ENCODE measurements at regions not wholly inside any gene's neighbourhood (a gene's known extent, or its start where the extent isn't known, plus 50 kb on each side); places are given as distances from the start of the nearest gene placed in this dataset.

GRCh38 chr6:6512711-6513110 is 75.8 kb upstream of the LY86 start:
- Histone ChIP-seq H3K27ac (ENCODE audit: low read depth in 1 of 2, low read length in 2 of 2) (no peak overlapping the region), H3K4me2 (replicated peaks; ENCODE audit: extremely low read depth, low read length, poor library complexity, severe bottlenecking) (no peak overlapping the region), H3K9me3 (replicated peaks in 1 of 2; ENCODE audit: control insufficient read depth in 1 of 2, insufficient read depth in 1 of 2, low read length in 2 of 2) (no peaks in the 10 kb centered on the region), H4K20me1 (ENCODE audit: insufficient read depth, low read length) (no peaks in the 10 kb centered on the region), H3K4me1 (ENCODE audit: control insufficient read depth in 1 of 2, insufficient read depth in 2 of 2, low read length in 2 of 2) (peaks cover 10 to 16% of the 10 kb centered on the region in 2 donors), H3K79me2 (ENCODE audit: insufficient read depth, low read length) (no peaks in the 10 kb centered on the region), H3K36me3 (replicated peaks in 1 of 2; ENCODE audit: control insufficient read depth in 1 of 2, insufficient read depth in 2 of 2, low read length in 2 of 2) (no peaks in the 10 kb centered on the region), H3K4me3 (replicated peaks in 1 of 3; ENCODE audit: low read depth in 2 of 3, low read length in 3 of 3) (no peak overlapping the region), H3K27me3 (ENCODE audit: control insufficient read depth in 2 of 2, insufficient read depth in 2 of 2, low read length in 2 of 2) (peaks cover 10 to 13% of the 10 kb centered on the region in 2 donors), H3K9ac (ENCODE audit: insufficient read depth, low read length, poor library complexity, severe bottlenecking) (no peak overlapping the region), H2AFZ (ENCODE audit: insufficient read depth, low read depth, low read length, poor library complexity, severe bottlenecking) (no peak overlapping the region)
- TF ChIP-seq CTCF (IDR thresholded peaks at IDR 0.05), result no peak
- Mint-ChIP-seq H3K9me3 (peaks cover 0 to 4% (median 0%) of the 10 kb centered on the region in 7 donors), H3K27ac (no peak overlapping the region), H3K27me3 (ENCODE audit: low read depth in 3 of 3) (peaks cover 9 to 22% (median 22%) of the 10 kb centered on the region in 3 donors), H3K4me3 (no peak overlapping the region), H3K36me3 (no peaks in the 10 kb centered on the region), H3K4me1 (peaks cover 11% of the 10 kb centered on the region)
- DNase-seq, result no peak
- intact Hi-C loops (cut with micrococcal nuclease), result no loop called here
- 100% methylated on average over 1 of the region's 2 CpGs for WGBS (ENCODE audit: insufficient coverage)

GRCh38 chr6:6515691-6516607 is 72.6 kb upstream of the LY86 start:
- no peak for TF ChIP-seq CTCF (IDR thresholded peaks at IDR 0.05)
- peaks cover 3% of the 10 kb centered on the region for H3K4me1 Mint-ChIP-seq
- no peak for DNase-seq
- Histone ChIP-seq H3K4me1 (ENCODE audit: control insufficient read depth in 1 of 2, insufficient read depth in 2 of 2, low read length in 2 of 2) (no peaks in the 10 kb centered on the region), H3K4me3 (replicated peaks in 1 of 3; ENCODE audit: low read depth in 2 of 3, low read length in 3 of 3) (no peak overlapping the region), H3K4me2 (replicated peaks; ENCODE audit: extremely low read depth, low read length, poor library complexity, severe bottlenecking) (no peak overlapping the region), H4K20me1 (ENCODE audit: insufficient read depth, low read length) (no peaks in the 10 kb centered on the region), H3K79me2 (ENCODE audit: insufficient read depth, low read length) (no peaks in the 10 kb centered on the region), H3K9me3 (replicated peaks in 1 of 2; ENCODE audit: control insufficient read depth in 1 of 2, insufficient read depth in 1 of 2, low read length in 2 of 2) (no peaks in the 10 kb centered on the region), H3K36me3 (replicated peaks in 1 of 2; ENCODE audit: control insufficient read depth in 1 of 2, insufficient read depth in 2 of 2, low read length in 2 of 2) (no peaks in the 10 kb centered on the region), H3K27ac (ENCODE audit: low read depth in 1 of 2, low read length in 2 of 2) (no peak overlapping the region), H3K9ac (ENCODE audit: insufficient read depth, low read length, poor library complexity, severe bottlenecking) (no peak overlapping the region), H2AFZ (ENCODE audit: insufficient read depth, low read depth, low read length, poor library complexity, severe bottlenecking) (no peak overlapping the region), H3K27me3 (ENCODE audit: control insufficient read depth in 2 of 2, insufficient read depth in 2 of 2, low read length in 2 of 2) (peaks cover 10 to 13% of the 10 kb centered on the region in 2 donors)
- 85% methylated on average over 4 of the region's 15 CpGs for whole genome bisulfite sequencing (ENCODE audit: insufficient coverage)
- peak overlapping the region in 1 of 2 donors; percentile 43 for H3K4me3 Mint-ChIP-seq
- intact Hi-C loops (cut with micrococcal nuclease), result no loop called here
- peaks cover 0 to 4% (median under 1%) of the 10 kb centered on the region in 7 donors for H3K9me3 Mint-ChIP-seq
- H3K36me3 Mint-ChIP-seq, result no peaks in the 10 kb centered on the region
- H3K27me3 Mint-ChIP-seq (ENCODE audit: low read depth in 3 of 3), result peaks cover 20 to 27% (median 27%) of the 10 kb centered on the region in 3 donors
- peak overlapping the region in 1 of 7 donors; percentile 47 for H3K27ac Mint-ChIP-seq

Measured in CD14-positive monocyte (primary cell).